ENCODE measurements at regions not wholly inside any gene's neighbourhood (a gene's known extent, or its start where the extent isn't known, plus 50 kb on each side); places are given as distances from the start of the nearest gene placed in this dataset.

DNA sequence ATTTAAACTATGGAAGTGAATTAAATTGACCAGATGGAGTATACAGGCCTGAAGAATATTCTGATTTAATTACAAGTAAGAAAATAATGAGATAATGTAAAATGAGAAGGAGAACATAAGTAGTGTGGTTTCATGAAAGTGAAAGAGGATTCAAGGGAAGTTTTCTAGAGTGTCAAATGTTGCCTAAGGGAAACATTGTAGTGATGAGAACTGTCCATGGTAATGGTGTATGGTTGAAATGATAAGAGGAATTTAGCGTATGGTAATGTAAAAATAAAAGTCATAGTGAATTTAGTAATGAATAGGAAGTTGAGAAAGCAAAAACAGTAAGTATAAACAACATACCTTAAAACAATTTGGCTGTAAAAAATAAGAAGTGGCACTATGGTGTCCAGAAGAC lies 1954.6 kb upstream of the FLRT2 start:
- ChIA-PET POLR2A (no interaction called here), CTCF (no interaction called here)
- Histone ChIP-seq H3K36me3 (ENCODE audit: control insufficient read depth in 2 of 2, extremely low read depth in 1 of 2, insufficient read depth in 2 of 2, low read length in 2 of 2) (no peaks in the 10 kb centered on the region), H4K20me1 (replicated peaks; ENCODE audit: control insufficient read depth, extremely low read depth, insufficient read depth, low read length) (no peaks in the 10 kb centered on the region), H3K4me1 (ENCODE audit: control insufficient read depth, extremely low read depth, insufficient read depth, low read length) (no peaks in the 10 kb centered on the region), H3K9me1 (replicated peaks; ENCODE audit: control insufficient read depth, extremely low read depth, insufficient read depth, low read length) (no peaks in the 10 kb centered on the region), H3K4me2 (ENCODE audit: insufficient read depth, low read length) (no peak overlapping the region), H3K4me3 (replicated peaks in 1 of 3; ENCODE audit: insufficient read depth in 1 of 3, low read depth in 1 of 3, low read length in 3 of 3) (no peak overlapping the region), H3K9me3 (replicated peaks; ENCODE audit: control insufficient read depth, insufficient read depth, low read length) (no peaks in the 10 kb centered on the region), H2AFZ (ENCODE audit: low read depth, low read length) (no peak overlapping the region), H3K27me3 (ENCODE audit: control insufficient read depth in 2 of 2, insufficient read depth in 2 of 2, low read length in 2 of 2) (no peaks in the 10 kb centered on the region), H3K9ac (replicated peaks; ENCODE audit: extremely low read depth, insufficient read depth, low read length) (no peak overlapping the region), H3K27ac (ENCODE audit: insufficient read depth, low read depth, low read length) (no peak overlapping the region), H3K79me2 (ENCODE audit: control insufficient read depth, insufficient read depth, low read length) (no peaks in the 10 kb centered on the region)
- BruUV-seq (replicated peaks): no TSS peak
- DNase-seq (ENCODE audit: low read depth, low spot score) (no peak), FAIRE-seq (no peak)
- intact Hi-C loops (cut with micrococcal nuclease): no loop called here
- dilution Hi-C loops (cut with MboI; ENCODE audit: extremely low pct_ligation_motif_present, low sequenced_read_pairs): no loop called here
- TF ChIP-seq GATA2 (IDR thresholded peaks at IDR 0.05; ENCODE audit: insufficient read depth, insufficient read length, low read depth, low read length): no peak
- TF ChIP-seq CTCF (IDR thresholded peaks at IDR 0.05; ENCODE audit: extremely low read depth in 1 of 2, insufficient read depth in 1 of 2, low read depth in 1 of 2, low read length in 2 of 2): no peak
- TF ChIP-seq POLR2A (IDR thresholded peaks at IDR 0.05; ENCODE audit: low read depth, low read length): no peak
- no peak for TF ChIP-seq JUN (IDR thresholded peaks at IDR 0.05; ENCODE audit: borderline replicate concordance, insufficient read depth, insufficient read length, low read depth)
- TF ChIP-seq, protein P1, sequence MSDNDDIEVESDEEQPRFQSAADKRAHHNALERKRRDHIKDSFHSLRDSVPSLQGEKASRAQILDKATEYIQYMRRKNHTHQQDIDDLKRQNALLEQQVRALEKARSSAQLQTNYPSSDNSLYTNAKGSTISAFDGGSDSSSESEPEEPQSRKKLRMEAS (IDR thresholded peaks at IDR 0.05; ENCODE audit: insufficient read depth, insufficient read length): no peak
- TF ChIP-seq MYC (IDR thresholded peaks at IDR 0.05; ENCODE audit: low read depth, low read length): no peak
- TF ChIP-seq FOS (IDR thresholded peaks at IDR 0.05; ENCODE audit: borderline replicate concordance, insufficient read depth, low read length): no peak
- no peak for TF ChIP-seq EZH2 (IDR thresholded peaks at IDR 0.05; ENCODE audit: borderline replicate concordance, low read depth, low read length, severe bottlenecking)
- TF ChIP-seq POLR2AphosphoS5 (IDR thresholded peaks at IDR 0.05; ENCODE audit: insufficient read depth, low read depth, low read length): no peak
